ENCODE measurements at regions not wholly inside any gene's neighbourhood (a gene's known extent, or its start where the extent isn't known, plus 50 kb on each side); places are given as distances from the start of the nearest gene placed in this dataset.

DNA sequence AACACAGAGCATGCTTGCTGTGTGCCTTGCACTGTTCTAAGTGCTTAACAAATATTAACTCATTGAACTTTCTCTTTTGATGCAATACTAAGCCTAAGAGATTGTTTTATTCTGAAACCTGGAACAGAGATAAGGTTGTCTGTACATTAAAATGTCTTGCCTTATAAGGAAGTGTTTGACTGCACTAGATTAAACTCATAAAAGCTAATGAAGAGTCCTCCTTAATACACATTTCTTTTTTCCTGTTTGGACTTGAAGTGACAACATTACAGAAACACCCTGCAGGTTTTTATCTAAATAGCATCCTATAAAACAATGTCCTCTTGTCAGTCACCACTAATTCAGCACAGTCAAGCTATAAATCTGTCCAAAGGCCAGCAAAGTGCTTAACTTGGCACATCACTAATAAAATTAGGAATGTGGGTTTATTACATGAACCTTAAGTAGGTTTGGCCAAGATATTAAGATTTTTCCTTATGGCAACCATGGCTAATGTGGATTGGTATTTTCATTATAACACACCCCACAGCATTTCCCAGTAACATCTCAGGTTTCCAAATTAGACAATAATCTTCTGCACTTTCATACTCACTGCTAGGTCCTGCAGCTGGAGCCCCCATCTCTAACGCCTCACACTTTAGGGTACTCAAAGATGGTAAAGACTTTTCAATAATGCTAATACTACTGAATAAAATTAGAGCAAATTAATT, 389.7 kb downstream of the LMO4 start:
- DNase-seq (ENCODE audit: low read depth in 2 of 2), result no peak

DNA sequence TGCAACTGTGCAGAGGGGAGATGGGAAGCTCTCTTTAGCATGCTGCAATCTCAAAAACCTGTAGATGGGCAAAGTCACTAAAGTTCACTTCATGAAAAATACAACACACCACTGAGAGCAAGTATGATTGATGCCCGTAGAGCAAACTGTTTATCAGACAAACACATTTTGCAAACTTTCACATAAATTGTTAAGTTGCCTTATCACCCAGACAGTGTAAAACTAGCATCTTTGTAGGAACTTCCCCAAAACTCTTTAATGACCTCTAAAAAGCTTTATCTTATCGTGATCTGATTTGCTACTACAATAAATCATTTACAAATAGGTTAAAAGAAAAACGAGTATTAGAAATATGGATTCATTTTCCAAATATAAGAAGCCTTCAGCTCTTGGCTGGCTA, 391.0 kb downstream of the LMO4 start:
- no peak for DNase-seq (ENCODE audit: low read depth in 2 of 2)

GRCh38 chr1:87720561-87720960, 391.9 kb downstream of the LMO4 start:
- no peak for DNase-seq (ENCODE audit: low read depth in 2 of 2)

DNA sequence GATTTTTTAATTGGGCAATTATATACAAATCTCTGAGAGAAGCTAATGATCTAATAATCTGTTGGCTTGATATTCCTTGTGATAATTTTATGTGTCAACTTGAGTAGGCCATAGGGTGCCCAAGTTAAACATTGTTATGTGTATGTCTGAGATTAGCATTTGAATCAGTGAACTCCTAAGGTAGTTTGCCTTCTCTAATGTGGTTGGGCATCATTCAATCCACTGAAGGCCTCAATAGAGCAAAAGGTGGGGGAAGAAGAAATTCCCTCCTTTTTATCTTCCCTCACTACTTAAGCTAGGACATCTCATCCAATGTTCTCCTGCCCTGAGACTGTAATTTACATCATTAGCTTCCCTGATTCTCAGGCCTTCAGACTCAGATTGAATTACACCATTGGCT, 394.5 kb downstream of the LMO4 start:
- no peak for DNase-seq (ENCODE audit: low read depth in 2 of 2)

DNA sequence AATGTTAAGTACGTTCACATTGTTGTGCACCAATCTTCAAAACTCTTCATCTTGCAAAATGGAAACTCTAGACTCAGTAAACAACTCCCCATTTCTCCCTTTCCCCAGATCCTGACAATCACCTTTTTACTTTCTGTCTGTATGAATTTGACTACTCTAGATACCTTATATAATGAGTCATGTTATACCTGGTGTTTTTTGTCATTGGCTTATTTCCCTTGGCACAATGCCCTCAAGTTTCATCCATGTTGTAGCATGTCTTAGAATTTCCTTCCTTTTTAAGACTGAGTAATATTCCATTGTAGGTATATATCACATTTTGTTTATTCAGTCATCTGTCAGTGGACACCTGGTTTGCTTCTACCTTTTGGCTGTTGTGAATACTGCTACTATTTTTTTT, 399.5 kb downstream of the LMO4 start:
- DNase-seq (ENCODE audit: low read depth in 2 of 2), result no peak

DNA sequence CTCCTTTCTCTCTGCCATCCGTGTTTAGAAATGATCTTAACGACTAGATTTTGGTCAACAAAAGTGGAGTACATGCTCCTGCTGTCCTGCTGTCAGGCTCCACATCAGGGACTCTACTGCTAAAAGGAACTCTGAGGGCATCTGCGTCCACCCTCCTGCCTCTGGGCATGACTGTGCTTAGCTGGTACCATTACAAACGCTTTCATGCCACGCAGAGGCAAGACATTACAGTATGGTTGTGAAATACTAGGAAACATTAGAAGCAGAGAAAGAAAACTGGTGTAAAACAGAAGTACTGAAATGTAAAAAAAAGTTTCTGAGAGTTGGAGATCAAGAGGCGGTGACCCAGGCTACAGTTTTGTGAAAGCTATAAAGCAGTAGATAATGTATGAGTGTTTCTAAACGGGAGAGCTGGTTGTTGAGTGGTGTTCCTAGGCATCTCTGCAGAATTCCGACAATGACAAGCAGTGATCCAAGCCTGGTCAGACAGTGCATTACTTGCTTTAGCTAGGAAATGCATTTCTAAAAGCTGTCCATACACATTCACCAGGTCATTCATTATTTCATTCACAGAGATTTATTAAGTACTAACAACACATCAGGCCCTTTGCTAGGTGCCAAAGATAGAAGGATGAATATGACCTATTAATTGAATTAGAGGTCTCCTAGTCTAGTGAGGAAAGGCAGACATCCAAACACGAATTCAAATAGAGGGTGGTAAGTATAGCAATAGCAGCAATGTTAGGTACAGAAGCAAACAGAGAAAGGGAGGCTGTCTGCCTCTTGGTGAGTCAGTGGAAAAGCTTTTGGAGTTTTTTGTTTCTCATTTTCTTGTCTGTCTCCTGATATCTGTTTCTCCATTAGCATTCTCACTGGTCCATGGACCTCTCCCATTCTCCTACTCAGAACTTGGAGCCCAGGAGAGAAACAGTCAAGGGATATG, 401.9 kb downstream of the LMO4 start:
- no peak for DNase-seq (ENCODE audit: low read depth in 2 of 2)

- no peak for DNase-seq (ENCODE audit: low read depth in 2 of 2)
These were observed 404.7 kb downstream of the LMO4 start for GRCh38 chr1:87733386-87733785.

GRCh38 chr1:87735750-87736149, 407.1 kb downstream of the LMO4 start:
- DNase-seq (ENCODE audit: low read depth in 2 of 2), result no peak

DNA sequence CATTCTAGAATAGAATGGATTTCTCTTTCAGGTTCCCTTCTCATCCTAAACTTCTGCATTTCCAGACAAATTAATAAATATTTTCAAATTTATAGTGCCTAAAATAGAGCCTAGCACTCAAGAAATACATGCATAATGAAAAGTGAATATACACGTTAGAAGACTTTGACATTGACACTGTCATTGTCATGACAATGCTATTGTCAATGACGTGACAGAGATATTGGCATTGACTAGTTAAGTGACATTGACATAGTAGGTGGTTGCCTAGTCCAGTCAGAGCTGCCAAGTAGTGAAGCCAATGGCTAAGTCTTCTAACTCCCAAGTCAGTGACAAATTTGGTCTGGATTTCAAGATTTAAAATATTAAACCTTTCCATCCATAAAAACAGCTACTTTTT, 410.5 kb downstream of the LMO4 start:
- no peak for DNase-seq (ENCODE audit: low read depth in 2 of 2)

DNA sequence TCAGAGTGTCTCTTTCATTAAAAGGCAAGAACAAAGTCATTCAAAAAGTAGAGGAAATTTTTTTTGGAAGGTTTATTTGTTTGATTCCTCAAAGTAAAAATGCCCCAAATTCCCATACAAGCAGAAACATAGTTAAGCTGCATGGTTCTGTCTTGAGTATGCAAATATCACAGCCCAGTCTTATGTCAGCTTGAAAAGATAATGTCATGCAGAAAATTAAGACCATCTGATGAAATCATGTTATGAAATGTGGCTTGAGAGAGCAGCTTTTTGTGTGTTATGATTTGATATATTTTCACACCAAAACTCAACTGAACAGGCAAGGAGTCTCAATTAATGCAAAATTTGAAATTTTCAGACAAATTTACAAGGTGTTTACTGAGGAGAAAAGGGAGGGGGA, 411.0 kb downstream of the LMO4 start:
- DNase-seq (ENCODE audit: low read depth in 2 of 2), result no peak

- DNase-seq (ENCODE audit: low read depth in 2 of 2), result no peak
These were observed 414.6 kb downstream of the LMO4 start for GRCh38 chr1:87743256-87743655.

DNA sequence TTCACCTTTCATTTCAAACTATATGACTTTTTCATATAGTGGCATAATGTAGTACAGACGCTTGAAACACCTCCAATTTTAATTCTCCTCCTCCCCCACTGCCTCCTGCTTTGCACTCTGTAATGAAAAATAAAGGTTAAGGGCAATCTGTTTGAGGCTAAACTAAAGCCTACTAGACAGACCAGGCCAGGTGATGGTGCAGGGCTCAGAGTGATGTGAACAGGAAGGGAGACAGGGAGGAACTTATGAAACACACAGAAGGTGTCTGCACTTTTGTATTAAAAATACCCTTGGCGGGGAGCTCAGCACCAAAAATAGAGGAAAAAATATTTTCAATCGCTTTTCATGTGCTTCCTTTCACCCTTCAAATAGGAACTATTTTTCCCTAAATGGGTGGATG, 415.4 kb downstream of the LMO4 start:
- no peak for DNase-seq (ENCODE audit: low read depth in 2 of 2)

GRCh38 chr1:87744763-87745162, 416.1 kb downstream of the LMO4 start:
- DNase-seq (ENCODE audit: low read depth in 2 of 2), result no peak

DNA sequence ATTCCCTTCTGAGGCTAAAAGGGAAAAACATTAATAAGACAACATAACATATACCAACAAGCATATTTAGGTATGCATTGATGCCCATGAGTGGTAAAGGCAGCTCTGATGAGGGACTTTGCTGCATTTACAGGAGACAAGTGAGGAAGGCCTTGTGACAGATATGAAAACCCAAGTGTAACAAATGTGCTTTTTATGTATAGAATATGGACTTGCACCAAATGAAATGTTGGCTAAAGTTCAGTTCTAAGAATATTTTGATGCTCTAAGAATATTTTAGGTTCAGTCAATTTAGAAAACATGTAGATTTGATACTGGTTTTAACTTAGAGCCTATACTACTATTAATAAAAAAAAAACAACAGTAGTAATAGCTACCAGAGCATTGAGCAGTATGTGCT, 424.7 kb downstream of the LMO4 start:
- DNase-seq (ENCODE audit: low read depth in 2 of 2), result no peak

GRCh38 chr1:87754139-87754538, 425.5 kb downstream of the LMO4 start:
- no peak for DNase-seq (ENCODE audit: low read depth in 2 of 2)

DNA sequence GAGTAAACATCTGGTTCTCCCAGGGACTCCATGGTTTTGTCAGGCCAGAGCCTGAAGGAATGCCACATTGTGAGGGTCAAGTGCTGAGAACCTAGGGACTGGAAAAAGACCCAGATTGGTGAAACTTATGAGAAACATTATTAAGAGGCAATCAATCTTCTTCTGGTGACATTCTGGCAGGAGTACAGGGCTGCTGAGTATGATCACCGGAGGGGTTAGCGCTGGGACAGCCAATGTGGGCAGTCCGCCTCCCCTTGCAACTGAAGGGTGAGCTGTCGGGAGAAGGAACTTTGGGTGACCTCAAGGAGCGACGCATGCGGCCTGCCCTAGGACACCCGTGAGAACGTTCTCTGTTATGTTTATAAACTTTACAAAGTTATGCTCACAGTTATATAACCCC, 429.0 kb downstream of the LMO4 start:
- no peak for DNase-seq (ENCODE audit: low read depth in 2 of 2)

DNA sequence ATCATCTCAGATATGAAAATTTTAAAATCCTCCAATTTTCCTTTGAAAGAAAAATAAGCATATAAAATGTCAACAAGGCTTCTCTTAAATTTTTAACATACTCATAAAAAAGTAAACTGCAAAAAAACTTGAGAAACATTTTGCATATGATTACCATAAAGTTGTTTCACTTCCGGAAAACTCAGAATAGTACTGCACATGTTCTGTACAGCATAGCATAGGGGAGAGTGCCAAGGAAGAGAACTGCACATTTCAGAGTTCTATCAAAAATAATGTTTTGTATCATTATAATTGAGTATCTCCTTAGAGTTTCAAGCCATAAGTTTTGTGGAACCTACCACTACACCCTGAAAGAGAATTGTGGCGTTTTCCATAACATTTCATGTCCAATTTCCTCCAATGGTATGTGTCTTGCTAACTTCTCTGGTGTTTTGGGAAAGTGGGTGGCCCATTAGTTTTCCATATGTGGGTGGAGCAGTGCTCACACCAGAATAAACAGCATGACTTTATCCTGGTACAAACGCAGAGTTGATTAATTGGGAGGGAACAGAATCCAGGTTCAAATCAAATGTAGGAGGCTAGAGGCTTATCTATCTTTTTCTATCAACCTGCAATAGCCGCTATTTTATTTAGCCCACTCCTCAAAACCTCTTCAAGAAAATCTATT, 430.9 kb downstream of the LMO4 start:
- no peak for DNase-seq (ENCODE audit: low read depth in 2 of 2)

GRCh38 chr1:87760155-87760554, 431.5 kb downstream of the LMO4 start:
- no peak for DNase-seq (ENCODE audit: low read depth in 2 of 2)

DNA sequence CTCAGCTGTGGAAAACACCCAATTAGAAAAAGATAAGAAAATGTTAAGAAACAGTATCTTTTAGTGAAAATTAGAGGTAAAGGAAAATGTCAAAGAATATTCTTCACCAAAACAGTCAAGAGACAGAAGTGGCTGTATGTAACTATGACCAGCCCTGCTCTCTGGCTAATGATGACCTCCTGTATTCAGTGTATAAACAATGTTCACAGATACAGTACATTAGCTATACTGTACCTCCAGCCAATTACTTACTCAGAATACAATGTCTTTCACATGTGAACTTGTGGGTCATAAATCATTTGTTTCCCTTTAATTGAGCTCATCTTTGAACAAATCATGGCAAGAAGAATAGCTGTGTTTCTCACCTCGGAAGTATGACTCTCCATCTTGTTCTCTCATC, 432.0 kb downstream of the LMO4 start:
- DNase-seq (ENCODE audit: low read depth in 2 of 2), result no peak

DNA sequence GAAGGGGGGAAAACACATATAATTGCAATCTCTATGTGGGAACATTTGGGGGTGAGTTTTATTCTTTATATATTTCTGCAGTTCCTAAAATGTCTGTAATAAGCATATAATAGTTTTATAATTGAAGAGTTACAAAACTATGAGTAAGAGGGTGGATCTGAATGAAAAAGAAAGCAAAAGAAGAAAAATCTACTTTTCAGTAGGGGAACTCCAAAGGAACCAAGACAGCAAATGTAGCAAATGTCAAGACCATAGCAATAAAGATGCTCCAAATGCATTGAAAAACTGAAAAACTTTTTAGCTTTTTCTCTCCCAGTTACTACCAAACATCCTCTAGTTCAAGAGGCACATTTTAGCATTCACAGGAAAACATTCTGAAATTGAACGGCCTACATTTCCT, 434.8 kb downstream of the LMO4 start:
- DNase-seq (ENCODE audit: low read depth in 2 of 2), result no peak

DNA sequence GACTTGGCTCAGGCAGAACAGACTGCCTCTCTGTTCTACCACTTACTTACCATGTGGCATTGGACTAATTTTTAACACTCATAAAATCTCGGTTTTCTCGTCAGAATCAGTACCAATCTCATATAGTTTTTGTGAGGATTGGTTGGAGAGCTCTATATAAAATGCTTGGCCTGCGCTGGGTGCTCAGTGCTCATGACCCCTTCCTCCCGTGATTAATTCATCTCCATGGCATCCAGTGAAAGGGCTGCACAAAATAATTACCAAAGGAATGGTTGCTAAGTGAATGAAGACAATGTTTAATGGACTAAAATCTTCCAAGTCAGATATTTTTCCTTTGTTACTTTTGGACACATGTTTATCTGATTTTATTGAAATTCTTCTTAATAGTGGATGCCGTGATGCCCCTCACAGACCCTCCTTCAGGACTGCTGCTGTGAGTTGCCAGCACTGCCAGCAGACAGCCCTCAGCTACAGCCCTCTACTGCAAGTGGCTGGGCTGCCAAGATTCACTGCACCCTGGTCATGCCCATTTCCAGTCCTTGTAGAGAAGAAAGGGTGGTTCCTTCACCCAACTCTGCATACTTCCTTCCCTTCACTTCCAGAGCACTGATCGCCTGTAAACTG, 436.5 kb downstream of the LMO4 start:
- no peak for DNase-seq (ENCODE audit: low read depth in 2 of 2)

DNA sequence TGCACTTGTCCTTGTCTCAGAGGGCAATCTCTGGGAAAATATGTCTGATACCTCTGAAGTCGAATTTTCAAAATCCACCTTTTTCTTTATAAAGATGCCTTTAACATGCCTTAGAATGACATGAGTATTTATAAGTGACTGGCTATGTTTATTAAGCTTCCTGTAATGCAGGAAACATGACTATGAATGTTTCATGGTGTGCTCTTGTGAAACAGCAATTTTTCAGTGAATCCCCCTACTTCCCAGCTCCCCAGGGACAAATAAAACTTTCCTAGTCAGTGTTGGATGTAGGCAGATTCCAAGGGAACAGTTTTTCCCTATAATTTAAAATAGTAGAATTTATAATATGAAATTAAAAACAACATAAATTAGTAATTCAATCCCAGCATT, 437.0 kb downstream of the LMO4 start:
- DNase-seq (ENCODE audit: low read depth in 2 of 2), result peak in 1 of 2 donors; percentile 51
